ENCODE measurements at regions not wholly inside any gene's neighbourhood (a gene's known extent, or its start where the extent isn't known, plus 50 kb on each side); places are given as distances from the start of the nearest gene placed in this dataset.

DNA sequence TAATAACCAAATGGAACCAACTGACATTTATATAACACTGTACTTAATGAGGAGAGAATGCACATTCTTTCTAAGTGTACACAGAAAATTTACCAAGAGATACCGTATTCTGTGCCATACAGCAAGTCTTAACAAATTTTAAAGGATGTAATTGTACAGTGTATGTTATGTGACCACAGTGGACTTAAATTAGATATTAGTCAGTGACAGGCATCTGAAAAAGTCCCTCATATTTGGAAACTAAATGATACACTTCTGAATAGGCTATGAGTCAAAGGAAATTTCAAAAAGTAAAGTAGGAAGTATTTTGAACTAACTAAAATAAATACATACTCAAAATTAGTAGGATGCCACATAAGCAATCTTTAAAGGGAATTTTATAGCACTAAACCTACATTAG, 59.6 kb upstream of the P3H2 start:
- no peak overlapping the region for H2AK5ac ChIP-seq (ENCODE audit: insufficient read length, low read length)
- H3K18ac ChIP-seq (ENCODE audit: insufficient read length, low read depth, low read length), result no peak overlapping the region
- no peaks in the 10 kb centered on the region for H3K4me1 ChIP-seq (ENCODE audit: insufficient read depth, low read length)
- H3K9me3 ChIP-seq (ENCODE audit: control insufficient read depth, low read depth, low read length), result no peaks in the 10 kb centered on the region
- Mint-ChIP-seq H3K27ac (no peak overlapping the region), H3K4me3 (no peak overlapping the region), H3K9me3 (peaks cover 0 to 5% of the 10 kb centered on the region in 2 experiments; a peak in 4 of 5 replicates), H3K27me3 (ENCODE audit: low read depth) (no peaks in the 10 kb centered on the region), H3K4me1 (peaks cover 11 to 12% of the 10 kb centered on the region in 2 experiments), H3K36me3 (ENCODE audit: insufficient read depth in 1 of 3, low read depth in 3 of 3) (peaks cover 6 to 8% (median 8%) of the 10 kb centered on the region in 3 experiments; a peak in 4 of 7 replicates)
- no peak overlapping the region for H4K5ac ChIP-seq (ENCODE audit: insufficient read length, low read depth, low read length)
- H4K8ac ChIP-seq (replicated peaks; ENCODE audit: insufficient read length, low read depth, low read length), result no peak overlapping the region
- no CpG with 5 or more reads among the region's 1 CpG for WGBS (ENCODE audit: extremely low coverage, insufficient read length, low lambda C conversion rate)
- no peaks in the 10 kb centered on the region for H3K23me2 ChIP-seq (ENCODE audit: insufficient read length, low read depth, low read length, poor library complexity, severe bottlenecking)
- no peaks in the 10 kb centered on the region for H4K20me1 ChIP-seq (ENCODE audit: control insufficient read depth, insufficient read depth, insufficient read length)
- H2BK20ac ChIP-seq (ENCODE audit: low read depth, low read length, poor library complexity, severe bottlenecking), result no peak overlapping the region
- no peak overlapping the region for H2AFZ ChIP-seq (ENCODE audit: low read length)
- no peak overlapping the region for H3K27ac ChIP-seq (ENCODE audit: insufficient read length, low read depth, low read length)
- no peak overlapping the region for H3K23ac ChIP-seq (ENCODE audit: insufficient read length, low read depth, low read length)
- no peak overlapping the region for H3K9ac ChIP-seq (ENCODE audit: extremely low read depth, insufficient read length, low read length)
- H3K79me2 ChIP-seq (ENCODE audit: insufficient read depth, low read length), result no peaks in the 10 kb centered on the region
- H2BK12ac ChIP-seq (ENCODE audit: insufficient read length, low read depth, low read length), result no peak overlapping the region
- H2BK5ac ChIP-seq (ENCODE audit: insufficient read length, low read length), result no peak overlapping the region
- no peak overlapping the region for H4K91ac ChIP-seq (ENCODE audit: insufficient read length, low read depth, low read length)
- no peak overlapping the region for H2BK15ac ChIP-seq (ENCODE audit: low read depth, low read length)
- no peaks in the 10 kb centered on the region for H3K79me1 ChIP-seq (ENCODE audit: insufficient read depth, low read depth, low read length, poor library complexity, severe bottlenecking)
- no peak overlapping the region for H3K4ac ChIP-seq (ENCODE audit: low read depth, low read length)
- H2BK120ac ChIP-seq (ENCODE audit: low read depth, low read length, poor library complexity, severe bottlenecking), result no peak overlapping the region
- no peaks in the 10 kb centered on the region for H3K27me3 ChIP-seq (ENCODE audit: insufficient read depth, low read length)
- H3K56ac ChIP-seq (ENCODE audit: insufficient read length, low read depth, low read length), result no peak overlapping the region
- TF ChIP-seq, protein P1, sequence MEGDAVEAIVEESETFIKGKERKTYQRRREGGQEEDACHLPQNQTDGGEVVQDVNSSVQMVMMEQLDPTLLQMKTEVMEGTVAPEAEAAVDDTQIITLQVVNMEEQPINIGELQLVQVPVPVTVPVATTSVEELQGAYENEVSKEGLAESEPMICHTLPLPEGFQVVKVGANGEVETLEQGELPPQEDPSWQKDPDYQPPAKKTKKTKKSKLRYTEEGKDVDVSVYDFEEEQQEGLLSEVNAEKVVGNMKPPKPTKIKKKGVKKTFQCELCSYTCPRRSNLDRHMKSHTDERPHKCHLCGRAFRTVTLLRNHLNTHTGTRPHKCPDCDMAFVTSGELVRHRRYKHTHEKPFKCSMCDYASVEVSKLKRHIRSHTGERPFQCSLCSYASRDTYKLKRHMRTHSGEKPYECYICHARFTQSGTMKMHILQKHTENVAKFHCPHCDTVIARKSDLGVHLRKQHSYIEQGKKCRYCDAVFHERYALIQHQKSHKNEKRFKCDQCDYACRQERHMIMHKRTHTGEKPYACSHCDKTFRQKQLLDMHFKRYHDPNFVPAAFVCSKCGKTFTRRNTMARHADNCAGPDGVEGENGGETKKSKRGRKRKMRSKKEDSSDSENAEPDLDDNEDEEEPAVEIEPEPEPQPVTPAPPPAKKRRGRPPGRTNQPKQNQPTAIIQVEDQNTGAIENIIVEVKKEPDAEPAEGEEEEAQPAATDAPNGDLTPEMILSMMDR (conservative IDR thresholded peaks at IDR 0.05), result no peak
- H3K4me2 ChIP-seq (ENCODE audit: insufficient read depth, insufficient read length, low read length), result no peak overlapping the region
- no peak for DNase-seq
- no peak overlapping the region for H3T11ph ChIP-seq (ENCODE audit: low read length)
- no peak overlapping the region for H3K14ac ChIP-seq (ENCODE audit: insufficient read depth, low read length)

All from H9 (cell line).